H1 (cell line): ENCODE measurements at regions not wholly inside any gene's neighbourhood (a gene's known extent, or its start where the extent isn't known, plus 50 kb on each side); places are given as distances from the start of the nearest gene placed in this dataset.

Experiments used
- CTCF ChIA-PET: fragments of 300-600 bp; sonication (Branson Sonifier 250); formaldehyde crosslinking; loops from one replicate; lab custom pipeline; 2021; ENCODE audit not compliant: partially characterized antibody; lab: Charles Lee
- POLR2A ChIA-PET: fragments of 300-600 bp; sonication (Branson Sonifier 250); formaldehyde crosslinking; loops from one replicate; lab custom pipeline; 2021; ENCODE audit warnings: inconsistent platforms; ENCODE audit not compliant: partially characterized antibody; lab: Charles Lee
- DNase-seq, 2 experiments: peaks; one replicate each; pipeline versions ENCODE4 v3.0.0 to v3.0.0-alpha.2; 2010 to 2022; ENCODE audit warnings: low spot score in 2 of 2, low read depth in 1 of 2, mixed read lengths in 1 of 2
- FAIRE-seq: peaks from 2 replicates; lab custom pipeline; 2011; peaks lifted over from hg19 to GRCh38; lab: Jason Lieb, UNC
- H2AFZ ChIP-seq: 2 replicates; pipeline ENCODE4 v1.8.1; 2012; ENCODE audit warnings: low read length, inconsistent platforms
- H2AK5ac ChIP-seq: 2 replicates; pipeline ENCODE4 v1.6.1; 2013; ENCODE audit warnings: low read depth, low read length
- H2BK120ac ChIP-seq: replicated peaks from 2 replicates; pipeline ENCODE3; 2013; ENCODE audit warnings: low read depth, low read length, inconsistent platforms
- H2BK12ac ChIP-seq: 2 replicates; pipeline ENCODE4 v1.6.1; 2013; ENCODE audit warnings: low read depth, low read length
- H2BK15ac ChIP-seq: 2 replicates; pipeline ENCODE4 v1.6.1; 2013; ENCODE audit warnings: low read length
- H2BK20ac ChIP-seq: 2 replicates; pipeline ENCODE4 v1.6.1; 2013; ENCODE audit warnings: low read length
- H2BK5ac ChIP-seq: 2 replicates; pipeline ENCODE4 v1.6.1; 2013; ENCODE audit warnings: low read depth, low read length
- H3K14ac ChIP-seq: 2 replicates; pipeline ENCODE4 v1.6.1; 2013; ENCODE audit warnings: inconsistent platforms; ENCODE audit not compliant: insufficient read length
- H3K18ac ChIP-seq: 2 replicates; pipeline ENCODE4 v1.6.1; 2013; ENCODE audit warnings: low read length; ENCODE audit errors: extremely low read depth
- H3K23ac ChIP-seq: 2 replicates; pipeline ENCODE4 v1.6.1; 2013; ENCODE audit warnings: inconsistent platforms; ENCODE audit not compliant: insufficient read length
- H3K23me2 ChIP-seq: 2 replicates; pipeline ENCODE4 v1.6.1; 2013; ENCODE audit warnings: low read depth, low read length
- H3K27ac ChIP-seq: 2 replicates; pipeline ENCODE4 v1.6.1; 2011; ENCODE audit warnings: low read depth, low read length, inconsistent platforms
- H3K27me3 ChIP-seq, 4 experiments: replicated peaks in 1 of 4; 1 replicate in 1 of 4; 2 replicates in 3 of 4; pipeline versions ENCODE4 v1.6.1 to v1.8.1; 2011 to 2013; ENCODE audit warnings: low read length in 3 of 4, mild to moderate bottlenecking in 3 of 4, inconsistent platforms in 2 of 4, mixed read lengths in 2 of 4, moderate library complexity in 1 of 4; ENCODE audit not compliant: control insufficient read depth in 3 of 4, insufficient read depth in 3 of 4; ENCODE audit errors: extremely low read depth in 1 of 4
- H3K36me3 ChIP-seq, 4 experiments: 2 replicates each; pipeline versions ENCODE4 v1.6.1 to v1.8.1; 2011 to 2013; ENCODE audit warnings: mild to moderate bottlenecking in 4 of 4, low read length in 3 of 4, moderate library complexity in 2 of 4, control low read depth in 1 of 4, inconsistent platforms in 1 of 4; ENCODE audit not compliant: insufficient read depth in 4 of 4, control insufficient read depth in 2 of 4
- H3K4ac ChIP-seq: replicated peaks from 2 replicates; pipeline ENCODE3; 2013; ENCODE audit warnings: low read length, low read depth, mixed read lengths, inconsistent platforms; ENCODE audit not compliant: insufficient read length
- H3K4me1 ChIP-seq, 4 experiments: replicated peaks in 1 of 4; 1 replicate in 1 of 4; 2 replicates in 3 of 4; pipeline versions ENCODE4 v1.6.1 to v1.8.1; 2011 to 2013; ENCODE audit warnings: low read length in 3 of 4, inconsistent platforms in 2 of 4, mixed read lengths in 1 of 4; ENCODE audit not compliant: insufficient read depth in 4 of 4, control insufficient read depth in 3 of 4
- H3K4me2 ChIP-seq, 2 experiments: 2 replicates each; pipeline versions ENCODE4 v1.6.1 to v1.8.1; 2011 to 2013; ENCODE audit warnings: low read depth in 2 of 2, low read length in 2 of 2, control low read depth in 1 of 2, inconsistent platforms in 1 of 2, mild to moderate bottlenecking in 1 of 2; ENCODE audit not compliant: insufficient read depth in 1 of 2
- H3K4me3 ChIP-seq, 4 experiments: fragments of 200-600, 300-600 bp in 1 of 4; sonication (generic), shearing (Covaris generic), sonication (Bioruptor Twin) in 1 of 4; 2 replicates each; pipeline versions ENCODE4 v1.5.1 to v1.8.1; 2011 to 2016; ENCODE audit warnings: low read length in 4 of 4, low read depth in 3 of 4, control low read depth in 2 of 4, inconsistent platforms in 2 of 4, mild to moderate bottlenecking in 2 of 4, mixed read lengths in 1 of 4, moderate library complexity in 1 of 4; ENCODE audit not compliant: insufficient read depth in 2 of 4; ENCODE audit errors: extremely low read depth in 1 of 4
- H3K56ac ChIP-seq: replicated peaks from 2 replicates; pipeline ENCODE3; 2013; ENCODE audit warnings: low read depth, mild to moderate bottlenecking, mixed read lengths, low read length, inconsistent platforms; ENCODE audit not compliant: insufficient read length
- H3K79me1 ChIP-seq: 2 replicates; pipeline ENCODE4 v1.6.1; 2013; ENCODE audit warnings: low read depth, low read length, control low read depth
- H3K79me2 ChIP-seq, 2 experiments: 2 replicates each; pipeline versions ENCODE4 v1.6.1 to v1.8.1; 2012 to 2013; ENCODE audit warnings: low read length in 2 of 2, mild to moderate bottlenecking in 2 of 2, inconsistent platforms in 1 of 2; ENCODE audit not compliant: insufficient read depth in 2 of 2, control insufficient read depth in 1 of 2
- H3K9ac ChIP-seq, 4 experiments: replicated peaks in 1 of 4; 1 replicate in 1 of 4; 2 replicates in 3 of 4; pipeline versions ENCODE4 v1.6.1 to v1.8.1; 2011 to 2013; ENCODE audit warnings: low read depth in 3 of 4, low read length in 3 of 4, control low read depth in 2 of 4, mild to moderate bottlenecking in 2 of 4, moderate library complexity in 2 of 4, inconsistent platforms in 1 of 4; ENCODE audit errors: extremely low read depth in 1 of 4
- H3K9me3 ChIP-seq, 2 experiments: 2 replicates each; pipeline versions ENCODE4 v1.6.1 to v1.8.1; 2012 to 2013; ENCODE audit warnings: mild to moderate bottlenecking in 2 of 2, moderate library complexity in 2 of 2, control low read depth in 1 of 2, inconsistent platforms in 1 of 2, low read depth in 1 of 2, low read length in 1 of 2, mixed read lengths in 1 of 2; ENCODE audit not compliant: insufficient read depth in 2 of 2
- H4K20me1 ChIP-seq, 2 experiments: replicated peaks in 1 of 2; 2 replicates each; pipeline versions ENCODE3 to v1.8.1; 2011 to 2013; ENCODE audit warnings: inconsistent platforms in 2 of 2, low read length in 2 of 2, mild to moderate bottlenecking in 1 of 2; ENCODE audit not compliant: insufficient read depth in 2 of 2, control insufficient read depth in 1 of 2
- H4K5ac ChIP-seq: 2 replicates; pipeline ENCODE4 v1.6.1; 2013; ENCODE audit warnings: low read length, low read depth, mixed read lengths, inconsistent platforms; ENCODE audit not compliant: insufficient read length
- H4K8ac ChIP-seq: 2 replicates; pipeline ENCODE4 v1.8.0; 2013; ENCODE audit warnings: mild to moderate bottlenecking, moderate library complexity, low read length, inconsistent platforms; ENCODE audit not compliant: insufficient read depth; ENCODE audit errors: extremely low read depth
- H4K91ac ChIP-seq: replicated peaks from 2 replicates; pipeline ENCODE3; 2013; ENCODE audit warnings: low read length, mixed read lengths, inconsistent platforms; ENCODE audit not compliant: insufficient read length
- CHD2 ChIP-seq: IDR thresholded peaks from 2 replicates; pipeline ENCODE4 v1.6.1; 2012; ENCODE audit warnings: low read length, improper control_type of control experiment
- CREB1 ChIP-seq: IDR thresholded peaks from 2 replicates; pipeline ENCODE4 v1.6.1; 2012; ENCODE audit warnings: inconsistent platforms
- HDAC2 ChIP-seq, 2 experiments: fragments of 300-600 bp in 1 of 2; sonication (generic) in 1 of 2; IDR thresholded peaks; 2 replicates each; pipeline ENCODE4 v1.6.1; 2011 to 2012; ENCODE audit warnings: low read depth in 2 of 2, low read length in 2 of 2, mild to moderate bottlenecking in 2 of 2, moderate library complexity in 2 of 2, borderline replicate concordance in 1 of 2, inconsistent platforms in 1 of 2
- HDAC6 ChIP-seq: IDR thresholded peaks from one replicate; pipeline ENCODE4 v1.7.1; 2012; ENCODE audit warnings: low read depth, mild to moderate bottlenecking, inconsistent platforms, low read length, moderate library complexity
- JUN ChIP-seq: IDR thresholded peaks from 2 replicates; pipeline ENCODE4 v1.6.1; 2011; ENCODE audit warnings: low read depth, mild to moderate bottlenecking, improper control_type of control experiment, low read length
- POU5F1 ChIP-seq: IDR thresholded peaks from 2 replicates; pipeline ENCODE4 v1.6.1; 2011; ENCODE audit warnings: low read depth, mild to moderate bottlenecking, low read length, moderate library complexity
- RNF2 ChIP-seq: fragments of 200-900, 300-1000 bp; sonication (generic); IDR thresholded peaks from 2 replicates; pipeline ENCODE4 v1.7.1; 2016; ENCODE audit warnings: borderline replicate concordance, low read depth, mild to moderate bottlenecking, antibody characterized with exemption, low read length; ENCODE audit not compliant: poor library complexity, severe bottlenecking; ENCODE audit errors: missing control alignments
- WGBS, 2 experiments: shearing (Covaris generic) in 1 of 2; methylation state at CpG; one replicate each; pipeline versions ENCODE4 v1.1.6 to v1.1.7; 2013 to 2015; ENCODE audit warnings: low lambda C conversion rate in 2 of 2, mixed read lengths in 2 of 2, inconsistent platforms in 1 of 2, low coverage in 1 of 2, missing lambda C conversion rate in 1 of 2; ENCODE audit not compliant: insufficient replicate concordance in 2 of 2, insufficient coverage in 1 of 2, insufficient read length in 1 of 2; ENCODE audit errors: extremely low coverage in 1 of 2, missing lambda C conversion rate in 1 of 2; 5-methylcytosine and 5-hydroxymethylcytosine counted together
- TF ChIP-seq, protein P1 (sequence below): IDR thresholded peaks from 2 replicates; pipeline ENCODE4 v1.6.1; 2011; ENCODE audit warnings: low read length, improper control_type of control experiment

DNA sequence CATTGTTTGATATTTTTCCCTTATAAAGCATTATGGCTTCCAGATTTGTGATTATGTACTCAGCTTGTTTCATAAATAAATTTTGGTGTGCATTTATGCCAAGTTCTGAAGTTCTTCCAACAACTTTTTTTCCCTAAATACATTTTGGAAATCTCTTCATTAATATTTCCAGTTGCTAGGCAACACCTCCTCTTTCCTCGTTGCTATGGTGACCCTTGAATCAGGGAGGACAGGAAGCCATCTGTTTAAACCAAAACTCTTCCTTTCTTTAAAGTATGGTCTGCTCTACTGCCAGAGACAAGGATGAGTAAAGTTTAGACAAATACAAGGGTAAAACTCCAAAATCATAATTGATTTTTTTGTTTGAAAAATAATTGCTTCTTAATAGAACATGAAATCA is 779.3 kb downstream of the CDH9 start:
- H3K79me1 ChIP-seq, result no peaks in the 10 kb centered on the region
- no peak overlapping the region for H3K4ac ChIP-seq
- no peak overlapping the region for H4K8ac ChIP-seq
- no peaks in the 10 kb centered on the region for H4K20me1 ChIP-seq
- H3K27ac ChIP-seq, result no peak overlapping the region
- ChIA-PET CTCF (no interaction called here), POLR2A (no interaction called here)
- H2BK15ac ChIP-seq, result no peak overlapping the region
- FAIRE-seq (no peak), DNase-seq (no peak)
- TF ChIP-seq CREB1, result no peak
- no peak for TF ChIP-seq POU5F1
- TF ChIP-seq HDAC2 (IDR thresholded peaks at IDR 0.05; ENCODE audit: borderline replicate concordance in 1 of 2, low read depth in 2 of 2, low read length in 2 of 2), result no peak
- no peak for TF ChIP-seq HDAC6
- TF ChIP-seq JUN, result no peak
- no peak for TF ChIP-seq CHD2
- TF ChIP-seq, protein P1, sequence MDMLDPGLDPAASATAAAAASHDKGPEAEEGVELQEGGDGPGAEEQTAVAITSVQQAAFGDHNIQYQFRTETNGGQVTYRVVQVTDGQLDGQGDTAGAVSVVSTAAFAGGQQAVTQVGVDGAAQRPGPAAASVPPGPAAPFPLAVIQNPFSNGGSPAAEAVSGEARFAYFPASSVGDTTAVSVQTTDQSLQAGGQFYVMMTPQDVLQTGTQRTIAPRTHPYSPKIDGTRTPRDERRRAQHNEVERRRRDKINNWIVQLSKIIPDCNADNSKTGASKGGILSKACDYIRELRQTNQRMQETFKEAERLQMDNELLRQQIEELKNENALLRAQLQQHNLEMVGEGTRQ, result no peak
- TF ChIP-seq RNF2, result no peak
- H3K18ac ChIP-seq, result no peak overlapping the region
- no peak overlapping the region for H2BK12ac ChIP-seq
- no peak overlapping the region for H2BK5ac ChIP-seq
- H3K4me2 ChIP-seq, result no peak overlapping the region
- H3K56ac ChIP-seq, result no peak overlapping the region
- H3K9ac ChIP-seq, result no peak overlapping the region
- no peak overlapping the region for H2AK5ac ChIP-seq
- H2AFZ ChIP-seq, result no peak overlapping the region
- WGBS, 2 experiments, result 73% methylated on average over 1 of the region's 1 CpG; no CpG with 5 or more reads in 1 of the 2 experiments
- no peaks in the 10 kb centered on the region for H3K36me3 ChIP-seq
- no peak overlapping the region for H2BK120ac ChIP-seq
- H3K4me3 ChIP-seq, result no peak overlapping the region
- no peaks in the 10 kb centered on the region for H3K4me1 ChIP-seq
- H3K27me3 ChIP-seq, result no peaks in the 10 kb centered on the region
- no peak overlapping the region for H4K5ac ChIP-seq
- no peaks in the 10 kb centered on the region for H3K79me2 ChIP-seq
- no peak overlapping the region for H3K23ac ChIP-seq
- H3K9me3 ChIP-seq, result no peaks in the 10 kb centered on the region
- H4K91ac ChIP-seq, result no peak overlapping the region
- no peak overlapping the region for H3K14ac ChIP-seq
- H2BK20ac ChIP-seq, result no peak overlapping the region
- no peaks in the 10 kb centered on the region for H3K23me2 ChIP-seq
